ENCODE measurements at regions not wholly inside any gene's neighbourhood (a gene's known extent, or its start where the extent isn't known, plus 50 kb on each side); places are given as distances from the start of the nearest gene placed in this dataset.

GRCh38 chr14:40410708-40411107 lies 978.5 kb upstream of the FBXO33 start:
- TF ChIP-seq CTCF (IDR thresholded peaks at IDR 0.05) (no peak), POLR2A (IDR thresholded peaks at IDR 0.05) (no peak)
